ENCODE measurements at regions not wholly inside any gene's neighbourhood (a gene's known extent, or its start where the extent isn't known, plus 50 kb on each side); places are given as distances from the start of the nearest gene placed in this dataset.

- Histone ChIP-seq H3K27ac (replicated peaks) (no peak overlapping the region), H3K4me3 (replicated peaks; ENCODE audit: insufficient read depth, low read length) (no peak overlapping the region), H3K27me3 (ENCODE audit: insufficient read depth, poor library complexity, severe bottlenecking) (no peaks in the 10 kb centered on the region)
- DNase-seq (ENCODE audit: low read depth in 1 of 2, low spot score in 1 of 2), result no peak
- TF ChIP-seq GABPA (IDR thresholded peaks at IDR 0.05; ENCODE audit: low read depth), result no peak
- TF ChIP-seq REST (IDR thresholded peaks at IDR 0.05; ENCODE audit: insufficient replicate concordance, low read depth), result no peak
- TF ChIP-seq POLR2AphosphoS5 (IDR thresholded peaks at IDR 0.05; ENCODE audit: low read depth), result no peak
- TF ChIP-seq CTCF (IDR thresholded peaks at IDR 0.05; ENCODE audit: insufficient read depth, low read length), result no peak
- no peak for TF ChIP-seq SPI1 (IDR thresholded peaks at IDR 0.05; ENCODE audit: borderline replicate concordance, low read depth)
These were observed 326.1 kb upstream of the CNR1 start for GRCh38 chr6:88492241-88492640.

GRCh38 chr6:88491266-88491880 is 325.2 kb upstream of the CNR1 start:
- Histone ChIP-seq H3K27me3 (ENCODE audit: insufficient read depth, poor library complexity, severe bottlenecking) (no peaks in the 10 kb centered on the region), H3K4me3 (replicated peaks; ENCODE audit: insufficient read depth, low read length) (no peak overlapping the region), H3K27ac (replicated peaks) (no peak overlapping the region)
- DNase-seq (ENCODE audit: low read depth in 1 of 2, low spot score in 1 of 2), result no peak
- TF ChIP-seq SPI1 (IDR thresholded peaks at IDR 0.05; ENCODE audit: borderline replicate concordance, low read depth), result no peak
- no peak for TF ChIP-seq POLR2AphosphoS5 (IDR thresholded peaks at IDR 0.05; ENCODE audit: low read depth)
- no peak for TF ChIP-seq CTCF (IDR thresholded peaks at IDR 0.05; ENCODE audit: insufficient read depth, low read length)
- no peak for TF ChIP-seq GABPA (IDR thresholded peaks at IDR 0.05; ENCODE audit: low read depth)
- no peak for TF ChIP-seq REST (IDR thresholded peaks at IDR 0.05; ENCODE audit: insufficient replicate concordance, low read depth)

GRCh38 chr6:88490908-88491264 is 324.7 kb upstream of the CNR1 start:
- no peaks in the 10 kb centered on the region for H3K27me3 ChIP-seq (ENCODE audit: insufficient read depth, poor library complexity, severe bottlenecking)
- H3K4me3 ChIP-seq (replicated peaks; ENCODE audit: insufficient read depth, low read length), result no peak overlapping the region
- no peak for DNase-seq (ENCODE audit: low read depth in 1 of 2, low spot score in 1 of 2)
- H3K27ac ChIP-seq (replicated peaks), result no peak overlapping the region
- TF ChIP-seq REST (IDR thresholded peaks at IDR 0.05; ENCODE audit: insufficient replicate concordance, low read depth), result no peak
- TF ChIP-seq GABPA (IDR thresholded peaks at IDR 0.05; ENCODE audit: low read depth), result no peak
- TF ChIP-seq CTCF (IDR thresholded peaks at IDR 0.05; ENCODE audit: insufficient read depth, low read length), result no peak
- TF ChIP-seq SPI1 (IDR thresholded peaks at IDR 0.05; ENCODE audit: borderline replicate concordance, low read depth), result no peak
- TF ChIP-seq POLR2AphosphoS5 (IDR thresholded peaks at IDR 0.05; ENCODE audit: low read depth), result no peak
